Uterus (tissue), 2 donors: ENCODE measurements at regions not wholly inside any gene's neighbourhood (a gene's known extent, or its start where the extent isn't known, plus 50 kb on each side); places are given as distances from the start of the nearest gene placed in this dataset.

Experiments used
- POLR2A ChIP-seq, 2 donors: fragments of 450-650 bp; IDR thresholded peaks; one replicate each; pipeline ENCODE4 v1.6.1; 2016; ENCODE audit warnings: antibody characterized with exemption in 2 of 2, mild to moderate bottlenecking in 1 of 2, moderate library complexity in 1 of 2
- TF ChIP-seq, protein P1 (sequence below), 4 experiments: fragments of 200-600 bp in 2 of 4; fragments of 450-650 bp in 2 of 4; sonication (generic) in 2 of 4; IDR thresholded peaks; one replicate each; pipeline ENCODE4 v1.5.1; 2016 to 2019; ENCODE audit warnings: antibody characterized with exemption in 4 of 4, mild to moderate bottlenecking in 2 of 4, moderate library complexity in 1 of 4

- TF ChIP-seq, protein P1, sequence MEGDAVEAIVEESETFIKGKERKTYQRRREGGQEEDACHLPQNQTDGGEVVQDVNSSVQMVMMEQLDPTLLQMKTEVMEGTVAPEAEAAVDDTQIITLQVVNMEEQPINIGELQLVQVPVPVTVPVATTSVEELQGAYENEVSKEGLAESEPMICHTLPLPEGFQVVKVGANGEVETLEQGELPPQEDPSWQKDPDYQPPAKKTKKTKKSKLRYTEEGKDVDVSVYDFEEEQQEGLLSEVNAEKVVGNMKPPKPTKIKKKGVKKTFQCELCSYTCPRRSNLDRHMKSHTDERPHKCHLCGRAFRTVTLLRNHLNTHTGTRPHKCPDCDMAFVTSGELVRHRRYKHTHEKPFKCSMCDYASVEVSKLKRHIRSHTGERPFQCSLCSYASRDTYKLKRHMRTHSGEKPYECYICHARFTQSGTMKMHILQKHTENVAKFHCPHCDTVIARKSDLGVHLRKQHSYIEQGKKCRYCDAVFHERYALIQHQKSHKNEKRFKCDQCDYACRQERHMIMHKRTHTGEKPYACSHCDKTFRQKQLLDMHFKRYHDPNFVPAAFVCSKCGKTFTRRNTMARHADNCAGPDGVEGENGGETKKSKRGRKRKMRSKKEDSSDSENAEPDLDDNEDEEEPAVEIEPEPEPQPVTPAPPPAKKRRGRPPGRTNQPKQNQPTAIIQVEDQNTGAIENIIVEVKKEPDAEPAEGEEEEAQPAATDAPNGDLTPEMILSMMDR (IDR thresholded peaks at IDR 0.05): no peak
- no peak for TF ChIP-seq POLR2A (IDR thresholded peaks at IDR 0.05)
These were observed 326.7 kb upstream of the RGS18 start for GRCh38 chr1:191831572-191831971.
